ENCODE measurements at regions not wholly inside any gene's neighbourhood (a gene's known extent, or its start where the extent isn't known, plus 50 kb on each side); places are given as distances from the start of the nearest gene placed in this dataset.
A peak's percentile ranks its signal among the peaks of the same experiment; 100 is the strongest.
"Not testable (repeated sequence)": the region's sequence is repeated elsewhere in the genome, so short reads cannot be mapped to it uniquely, and the experiment has no call there.

DNA sequence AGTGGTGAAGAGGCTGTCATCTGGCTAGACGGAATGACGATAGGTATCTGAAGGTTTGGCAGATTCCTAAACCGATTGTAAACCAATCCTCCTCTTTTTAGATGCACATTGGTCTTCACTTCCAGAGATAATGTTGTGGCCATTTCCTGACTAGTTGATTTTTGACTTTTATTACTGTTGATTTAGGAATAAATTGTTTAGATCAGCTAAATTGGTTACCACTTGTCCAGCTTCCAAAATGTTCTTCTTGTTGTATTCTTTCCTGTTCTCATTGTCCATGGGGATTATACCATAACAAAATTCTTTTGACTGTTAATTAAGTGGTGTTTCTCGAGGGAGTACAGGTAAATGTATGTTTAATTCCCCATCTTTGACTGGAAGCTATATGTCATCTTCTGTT, 119.7 kb downstream of the MACROH2A1 start:
- DNase-seq, result no peak

DNA sequence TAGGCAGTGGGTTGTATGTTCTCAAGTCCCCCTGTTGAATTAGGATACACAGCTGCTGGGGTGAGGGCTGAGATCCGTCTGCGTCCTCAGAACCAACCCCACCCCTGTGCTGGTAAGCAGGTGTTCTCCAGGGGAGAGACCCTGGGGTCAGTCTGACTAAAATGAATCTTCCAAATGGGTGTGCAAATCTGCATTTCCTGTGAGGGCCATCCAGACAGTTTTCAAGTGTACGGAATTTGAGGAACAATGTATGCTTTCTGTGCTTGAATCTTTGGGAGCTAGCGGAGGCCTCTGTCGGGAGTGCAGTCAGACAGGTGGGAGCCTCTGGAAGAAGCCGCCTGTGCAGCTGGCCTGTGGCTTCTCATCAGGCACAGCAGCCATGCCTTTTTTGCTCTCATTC, 122.9 kb downstream of the MACROH2A1 start:
- no peak for DNase-seq

DNA sequence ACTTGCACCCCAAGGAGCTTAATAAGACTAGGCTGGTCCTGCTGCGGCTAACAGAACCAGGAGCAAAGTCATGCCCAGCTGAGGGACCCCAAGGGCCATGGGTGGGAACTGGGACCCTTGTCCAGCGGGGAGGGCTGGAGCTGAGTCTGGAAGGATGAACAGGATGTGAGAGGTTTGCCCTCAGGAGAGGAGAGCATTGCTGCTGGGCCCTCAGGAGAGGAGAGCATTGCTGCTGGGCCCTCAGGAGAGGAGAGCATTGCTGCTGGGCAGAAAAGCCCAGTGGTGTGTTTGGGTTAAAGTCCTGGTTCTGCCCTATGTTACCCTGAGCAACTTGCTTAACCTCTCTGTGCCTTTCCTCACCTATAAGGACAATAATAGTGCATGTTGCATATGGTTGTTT, 125.8 kb downstream of the MACROH2A1 start:
- DNase-seq, result no peak

DNA sequence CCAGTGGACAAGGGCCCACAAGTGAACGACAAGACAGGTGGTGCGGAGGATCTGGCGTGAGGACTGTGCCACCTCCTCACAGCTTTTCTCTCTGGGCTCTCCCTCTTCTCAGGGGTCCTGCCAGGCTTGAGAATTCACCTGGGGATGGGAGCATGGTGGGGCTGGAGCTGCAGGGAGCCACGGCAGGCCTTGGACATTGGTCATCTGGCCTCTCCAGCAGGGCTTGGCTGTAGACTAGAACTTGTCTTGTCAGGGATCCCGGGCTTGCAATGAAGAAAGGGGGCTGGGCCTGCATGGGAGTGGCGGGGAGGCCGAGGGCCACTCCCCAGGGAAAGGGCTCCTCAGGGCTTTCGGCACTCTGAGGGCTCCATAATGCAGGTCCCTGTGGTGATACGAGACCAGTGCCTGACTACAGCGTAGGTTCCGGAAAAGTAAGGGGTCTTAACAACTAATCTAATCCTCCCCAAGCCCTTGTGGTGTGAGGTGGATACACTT, 126.7 kb downstream of the MACROH2A1 start:
- DNase-seq, result peak; percentile 55

DNA sequence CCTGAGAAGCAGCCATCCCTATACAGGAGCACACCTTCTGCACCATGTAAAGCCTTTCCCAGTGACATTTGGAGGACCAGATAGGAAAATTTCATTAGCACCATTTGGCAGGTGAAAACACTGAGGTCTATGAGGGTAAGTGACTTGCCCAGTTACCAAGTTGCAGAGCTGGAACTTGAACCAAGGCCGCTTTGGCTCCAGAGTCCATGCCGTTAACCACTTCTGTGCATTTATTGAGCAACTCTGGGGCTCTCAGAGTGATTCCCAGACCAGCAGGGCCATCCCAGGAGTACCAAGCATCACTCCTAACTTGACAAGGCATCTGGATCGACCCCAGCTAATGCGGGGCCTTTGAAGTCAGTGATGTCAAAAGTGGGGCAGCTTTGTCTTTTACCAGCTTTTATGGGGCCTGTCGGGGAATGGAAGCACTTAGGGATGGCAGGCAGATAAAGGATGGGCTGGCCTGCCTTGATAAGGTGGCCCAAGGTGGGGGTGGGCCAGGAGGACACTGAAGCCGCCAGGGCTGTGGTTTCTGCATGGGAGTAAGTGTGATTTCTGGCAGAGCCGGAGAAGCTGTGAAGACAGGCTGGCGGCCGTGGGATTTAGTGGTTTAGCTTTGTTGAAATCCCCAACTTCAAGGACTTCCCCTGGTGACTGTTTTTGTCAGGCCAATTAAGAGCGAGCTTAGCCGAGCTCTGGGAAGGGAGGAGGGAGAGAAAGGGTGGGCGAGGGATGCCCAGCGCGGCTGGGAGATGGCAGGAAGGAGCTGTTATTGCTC, 127.3 kb downstream of the MACROH2A1 start:
- peak; percentile 87 for DNase-seq

DNA sequence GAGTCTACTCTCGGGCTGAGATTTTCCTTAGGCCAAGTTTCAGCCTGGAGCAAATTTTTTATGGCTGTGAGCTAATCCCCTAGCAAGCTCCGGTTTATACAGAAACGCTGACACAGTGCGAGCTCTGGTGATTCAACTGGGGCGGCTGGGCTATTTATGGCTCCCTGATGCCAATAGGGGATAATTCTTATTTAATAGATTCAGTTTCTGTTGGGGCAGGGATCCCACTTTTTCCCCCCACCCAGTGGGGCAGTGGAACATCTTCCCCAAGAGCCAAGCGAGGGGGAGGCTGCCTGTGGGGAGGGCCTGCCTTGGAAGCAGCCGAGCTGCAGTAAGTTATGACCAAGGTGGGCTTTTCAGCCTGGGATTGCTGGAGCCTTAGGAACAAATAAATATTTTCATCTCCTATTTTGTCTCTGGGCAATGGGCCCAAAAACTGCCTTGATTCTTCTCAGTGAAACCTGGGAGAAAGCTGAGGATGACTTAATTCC, 129.1 kb downstream of the MACROH2A1 start:
- peak; percentile 70 for DNase-seq

DNA sequence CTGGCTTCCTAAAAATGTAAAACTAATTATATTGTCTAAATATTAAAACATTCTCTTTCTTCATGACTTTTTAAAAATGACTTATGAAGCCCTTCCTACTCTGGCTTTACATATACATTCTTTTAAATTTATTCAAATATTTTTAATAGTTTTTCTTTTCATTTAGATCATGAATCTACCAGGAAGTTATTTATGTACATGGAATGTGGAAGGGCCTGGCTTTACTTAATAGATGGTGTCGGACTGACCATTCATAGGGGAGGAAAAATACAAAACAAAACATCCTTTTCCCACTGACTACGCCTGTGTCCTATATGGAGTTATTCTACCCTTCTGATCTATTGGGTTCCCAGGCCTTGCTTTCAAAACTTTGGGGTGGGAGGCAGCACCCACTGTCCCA, 129.8 kb downstream of the MACROH2A1 start:
- DNase-seq, result no peak

DNA sequence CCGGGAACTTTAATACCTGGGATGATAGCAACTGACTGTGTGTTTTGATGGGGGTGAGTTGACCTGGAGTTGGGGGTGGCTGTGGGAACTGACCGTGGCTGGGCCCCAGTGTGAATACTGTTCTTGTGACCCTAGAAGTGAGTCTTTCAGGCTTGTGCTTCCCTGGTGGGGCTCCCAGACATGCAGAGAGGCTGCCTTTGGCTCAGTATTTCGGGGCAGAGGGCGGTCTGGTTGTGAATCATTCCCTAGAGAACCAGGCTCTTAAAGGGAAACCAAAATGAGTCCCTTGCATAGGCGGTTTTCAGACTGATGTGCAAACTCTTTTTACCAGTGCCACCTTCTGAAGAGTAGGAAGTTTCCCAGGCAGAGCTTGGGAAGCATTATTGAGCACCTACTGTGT, 132.1 kb downstream of the MACROH2A1 start:
- DNase-seq, result peak; percentile 59

DNA sequence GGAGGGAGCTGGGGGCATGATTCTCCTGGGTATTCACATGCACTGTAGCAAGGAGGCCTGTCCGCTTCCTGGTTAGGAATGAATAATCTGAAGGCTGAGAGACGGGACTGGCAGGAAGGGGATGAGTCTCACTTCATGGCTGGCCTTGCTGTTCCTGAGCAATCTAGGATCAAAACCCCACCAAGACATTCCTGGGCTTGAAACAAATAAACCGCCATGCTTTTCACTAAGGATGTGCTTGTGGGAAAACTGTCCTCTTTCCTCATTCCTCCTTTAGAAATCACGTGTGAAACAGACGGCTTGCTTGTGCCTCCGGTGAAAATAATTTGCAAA, 132.8 kb downstream of the MACROH2A1 start:
- peak; percentile 75 for DNase-seq

DNA sequence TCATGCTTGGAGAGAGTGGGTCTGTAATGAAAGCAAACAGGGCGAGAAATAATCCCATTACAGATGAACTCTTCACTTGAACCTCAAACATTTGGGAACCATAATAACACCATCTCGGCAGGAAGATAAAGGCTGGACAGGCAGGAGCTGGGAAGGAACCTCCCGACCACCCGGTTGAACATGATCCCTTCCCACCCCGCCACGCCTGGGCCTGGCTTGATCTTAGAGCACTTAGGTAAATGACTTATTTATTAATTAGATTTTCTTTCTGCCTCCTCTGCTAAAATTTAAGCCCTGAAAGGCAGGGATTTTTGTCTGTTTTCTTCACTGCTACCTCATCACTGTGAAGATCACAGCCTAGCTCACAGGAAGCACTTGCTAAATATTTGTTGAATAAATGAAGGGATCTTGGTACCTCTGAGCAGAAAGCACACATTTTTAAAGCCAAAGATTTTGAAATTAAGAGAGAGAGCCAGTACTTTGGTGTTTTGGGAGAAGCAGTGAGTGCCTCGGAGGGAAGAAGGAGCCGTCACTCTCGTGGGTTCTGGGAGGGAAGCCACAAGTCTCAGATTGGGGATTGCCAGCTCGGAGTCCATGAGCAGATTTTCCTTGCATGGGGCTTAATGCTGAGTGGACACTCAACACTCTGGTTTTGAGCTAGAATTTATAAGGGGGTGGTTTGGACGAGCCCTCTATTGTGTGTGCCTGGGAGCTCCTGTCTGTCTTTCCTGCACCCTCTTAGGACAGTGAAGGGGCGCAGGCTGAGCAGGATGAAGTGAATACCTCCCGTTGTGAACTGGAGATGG, 133.3 kb downstream of the MACROH2A1 start:
- DNase-seq, result peak; percentile 96

DNA sequence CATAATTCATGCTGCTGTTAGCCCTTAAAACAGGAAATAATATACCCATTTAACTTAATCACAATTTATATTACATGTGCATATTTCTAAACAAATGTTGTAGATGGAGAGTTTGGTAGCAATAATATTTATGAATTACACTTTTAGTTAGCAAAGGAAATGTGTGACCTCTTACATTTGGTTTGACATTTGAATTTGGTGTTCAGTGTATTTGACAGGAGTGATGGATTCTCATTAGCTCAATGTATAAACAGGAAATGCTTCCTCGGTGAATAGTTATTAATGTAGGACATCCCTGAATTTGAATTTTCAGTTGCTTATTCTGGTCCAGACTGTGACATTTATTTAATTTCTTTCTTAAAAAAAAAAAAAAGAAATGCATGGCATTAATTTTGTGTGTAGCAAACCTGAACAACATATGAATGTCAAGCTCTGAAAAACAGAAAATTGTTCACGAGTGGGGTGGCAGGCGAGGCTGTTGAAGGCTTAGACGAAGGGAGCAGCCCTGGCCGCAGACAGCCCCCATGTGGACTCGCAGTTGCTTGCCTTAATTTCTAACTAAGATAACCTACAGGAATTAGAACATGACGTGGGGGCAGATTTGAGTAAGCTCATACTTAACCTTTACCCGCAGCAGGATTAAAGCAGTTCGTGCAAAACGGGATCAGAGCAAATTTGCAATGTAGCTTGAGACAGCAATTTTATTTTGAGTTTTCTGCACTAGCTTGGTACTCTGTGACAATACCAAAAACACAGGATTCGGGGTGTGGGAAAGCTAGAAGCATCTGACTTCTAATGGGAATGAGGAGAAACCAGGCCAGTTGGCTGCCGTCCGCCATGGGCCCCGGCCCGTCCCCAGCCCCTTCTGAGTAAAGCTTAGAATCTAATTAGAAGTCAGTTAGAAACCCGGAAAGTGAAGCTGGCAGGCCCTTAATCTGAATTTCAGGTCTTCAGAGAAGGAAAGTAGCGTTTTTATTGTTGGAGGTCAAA, 134.3 kb downstream of the MACROH2A1 start:
- DNase-seq, result peak; percentile 92

DNA sequence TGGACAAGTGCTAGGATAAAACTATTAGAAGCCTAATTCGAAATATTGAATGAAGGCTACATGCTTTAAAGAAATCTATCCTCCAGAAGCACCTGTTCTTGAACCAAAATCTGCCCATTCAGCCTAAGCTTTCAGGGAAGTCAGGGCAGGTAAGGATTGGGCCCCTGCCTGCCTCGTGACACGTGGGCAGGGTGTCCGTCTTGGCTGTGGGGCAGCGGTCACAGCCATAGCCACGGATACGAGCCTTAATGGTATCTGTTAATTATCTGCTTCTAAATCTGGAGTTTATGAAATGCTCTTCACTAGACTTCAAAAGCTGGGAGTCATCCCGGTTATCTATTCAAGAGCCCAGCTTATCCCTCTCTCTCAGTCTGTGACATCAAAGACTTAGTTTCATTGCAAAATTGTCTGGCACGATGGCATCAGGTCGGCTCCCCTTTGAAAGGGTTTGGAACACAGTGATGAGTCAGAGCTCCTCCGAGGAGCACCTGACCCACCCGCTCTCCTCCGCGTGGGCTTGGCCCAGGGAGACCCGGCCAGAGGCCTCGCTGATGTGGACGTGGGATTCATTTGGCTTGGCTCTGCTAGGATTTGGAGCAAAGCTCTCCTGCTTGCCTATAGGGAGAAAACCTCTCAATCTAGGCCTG, 135.9 kb downstream of the MACROH2A1 start:
- peak; percentile 25 for DNase-seq

DNA sequence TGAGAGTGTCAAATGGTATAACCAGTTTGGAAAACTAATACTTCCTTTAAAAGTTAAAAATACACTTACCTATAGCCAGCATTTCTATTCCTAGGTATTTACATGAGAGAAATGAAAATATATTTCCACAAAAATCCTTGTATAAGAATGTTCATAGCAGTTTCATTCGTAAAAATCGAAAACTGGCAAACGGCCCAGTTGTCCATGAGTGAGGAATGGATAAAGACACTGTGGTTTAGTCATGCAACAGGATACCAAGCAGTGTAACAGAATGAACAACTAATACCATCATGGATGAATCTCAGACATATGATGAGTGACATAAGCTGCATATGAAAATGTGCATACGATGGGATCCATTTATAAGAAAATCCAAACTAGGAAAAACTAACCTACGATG, 136.7 kb downstream of the MACROH2A1 start:
- no peak for DNase-seq

DNA sequence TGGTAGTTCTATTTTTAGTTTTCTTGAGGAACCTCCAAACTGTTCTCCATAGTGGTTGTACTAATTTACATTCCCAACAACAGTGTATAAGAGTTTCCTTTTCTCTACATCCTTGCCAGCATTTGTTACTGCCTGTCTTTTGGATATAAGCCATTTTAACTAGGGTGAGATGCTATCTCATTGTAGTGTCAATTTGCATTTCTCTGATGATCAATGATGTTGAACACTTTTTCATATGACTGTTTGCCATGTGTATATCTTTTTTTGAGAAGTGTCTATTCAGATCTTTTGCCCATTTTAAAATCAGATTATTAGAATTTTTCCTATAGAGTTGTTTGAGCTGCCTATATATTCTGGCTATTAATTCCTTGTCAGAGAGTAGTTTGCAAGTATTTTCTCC, 138.9 kb downstream of the MACROH2A1 start:
- DNase-seq, result not testable (repeated sequence)

DNA sequence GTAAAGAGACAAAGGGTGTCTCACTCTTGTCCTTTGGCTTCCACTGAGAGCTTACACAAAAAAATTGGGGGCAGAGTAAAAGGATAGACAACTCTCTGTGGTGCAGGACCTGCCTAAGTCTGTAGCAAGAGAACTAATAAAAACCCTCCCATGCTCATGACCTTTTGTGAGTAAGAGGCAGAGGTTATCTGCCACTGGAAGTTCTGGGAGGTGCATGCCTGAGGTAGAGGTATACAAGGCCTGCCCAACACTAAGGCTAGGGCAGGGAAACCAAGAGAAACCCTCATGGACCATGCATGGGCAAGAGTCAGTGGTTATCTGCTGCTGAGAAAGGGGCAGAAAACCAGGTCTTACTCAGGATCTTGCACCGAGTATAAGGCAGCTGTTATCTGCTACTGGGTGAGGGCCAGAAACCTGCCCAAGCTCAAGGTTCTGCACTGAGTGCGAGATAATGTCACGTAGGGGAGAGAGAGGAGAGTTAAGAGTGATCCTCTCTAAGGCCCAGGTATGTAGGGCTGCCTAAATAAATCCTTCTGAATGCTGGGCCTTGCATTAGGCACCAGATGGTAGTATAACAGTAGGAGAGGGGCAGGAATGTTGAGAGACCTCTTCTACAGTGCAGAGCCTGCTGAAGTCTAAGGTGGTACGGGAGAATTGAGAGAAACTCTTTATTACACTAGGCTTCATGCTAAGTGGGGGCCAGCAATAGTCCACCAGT, 143.4 kb downstream of the MACROH2A1 start:
- peak; percentile 63 for DNase-seq

DNA sequence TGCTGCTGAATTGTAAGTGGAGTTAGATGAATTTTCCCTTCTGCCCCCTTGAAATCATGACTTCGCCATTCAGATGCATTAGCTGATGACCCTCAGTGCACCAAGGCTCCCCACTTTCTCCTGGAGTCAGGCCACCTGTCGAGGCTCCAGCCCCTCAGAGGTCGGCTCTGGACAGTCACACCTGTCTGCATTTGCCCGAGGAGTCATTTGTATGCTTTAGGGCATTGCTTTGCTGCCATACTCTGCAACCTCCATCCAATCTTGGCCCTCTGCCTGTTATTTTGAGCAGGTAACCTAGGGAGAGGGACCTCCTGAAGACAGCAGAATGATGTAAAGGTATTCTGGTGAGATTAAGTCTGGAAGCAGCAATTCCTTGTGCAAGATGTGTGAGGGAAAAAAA, 144.8 kb downstream of the MACROH2A1 start:
- DNase-seq, result no peak

DNA sequence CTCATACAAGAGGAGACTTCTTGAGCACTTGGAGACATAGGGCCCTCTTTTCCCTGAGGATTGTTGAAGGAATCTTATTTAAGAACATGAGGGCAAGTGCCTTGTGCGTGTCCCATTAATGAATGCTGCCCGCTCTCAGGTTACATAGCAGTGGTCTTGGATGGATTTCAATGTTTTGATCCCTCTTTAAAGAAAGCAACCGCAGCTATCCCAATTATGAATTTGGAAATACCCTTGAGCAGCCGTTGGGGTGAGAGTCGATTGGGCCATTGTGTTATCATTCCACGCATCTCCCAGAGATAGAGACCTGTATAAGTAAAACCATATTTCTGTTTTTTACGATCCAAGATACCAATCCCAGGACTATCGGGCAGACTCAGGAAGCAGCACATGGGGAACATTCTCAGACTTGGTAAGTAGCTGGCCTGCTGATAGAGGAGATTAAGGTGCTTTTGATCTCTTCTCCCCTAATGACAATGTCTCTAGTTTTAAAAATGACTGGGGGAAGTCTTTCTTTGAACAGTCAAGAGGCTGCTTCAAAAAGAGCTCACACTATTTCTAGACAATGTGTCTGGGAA, 145.3 kb downstream of the MACROH2A1 start:
- DNase-seq, result no peak

DNA sequence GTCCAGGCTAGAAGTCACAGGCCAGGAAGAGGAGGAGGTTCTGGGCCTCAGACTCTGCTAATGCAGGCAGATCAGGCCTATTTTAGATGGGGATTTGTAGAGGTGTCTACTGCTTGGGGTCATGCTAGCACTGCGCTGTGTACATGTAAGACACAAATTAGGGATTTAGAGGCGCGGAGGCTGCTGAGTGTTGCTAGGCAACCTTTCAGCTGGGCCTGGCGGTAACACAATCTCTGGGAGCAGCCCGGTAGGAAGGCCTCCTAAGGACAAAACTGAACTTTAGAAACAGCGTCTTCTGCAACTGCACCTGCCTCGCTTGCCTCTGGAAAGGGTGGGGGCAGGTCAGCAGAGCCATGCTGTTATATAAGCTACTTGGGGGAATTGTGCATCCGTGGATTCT, 147.9 kb downstream of the MACROH2A1 start:
- DNase-seq, result peak; percentile 89

DNA sequence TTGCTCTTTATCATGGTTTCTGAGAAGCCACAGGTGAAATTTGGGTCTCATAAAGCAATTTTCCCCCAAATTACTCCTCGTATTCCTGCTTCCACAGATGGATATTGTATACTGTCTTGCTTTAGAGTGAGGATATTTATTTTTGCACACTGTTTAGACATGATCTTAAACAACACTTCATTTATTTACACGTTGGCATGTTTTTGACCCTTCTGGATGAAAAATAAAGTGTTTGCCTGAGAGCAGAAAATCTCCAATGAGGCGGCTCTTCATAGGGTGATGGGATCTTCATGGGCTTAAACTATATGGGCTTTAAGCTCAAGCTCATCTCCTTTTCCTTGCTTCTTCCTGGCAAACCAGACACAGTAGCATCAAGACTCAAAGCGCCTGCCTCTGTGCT, 148.4 kb downstream of the MACROH2A1 start:
- DNase-seq, result no peak

DNA sequence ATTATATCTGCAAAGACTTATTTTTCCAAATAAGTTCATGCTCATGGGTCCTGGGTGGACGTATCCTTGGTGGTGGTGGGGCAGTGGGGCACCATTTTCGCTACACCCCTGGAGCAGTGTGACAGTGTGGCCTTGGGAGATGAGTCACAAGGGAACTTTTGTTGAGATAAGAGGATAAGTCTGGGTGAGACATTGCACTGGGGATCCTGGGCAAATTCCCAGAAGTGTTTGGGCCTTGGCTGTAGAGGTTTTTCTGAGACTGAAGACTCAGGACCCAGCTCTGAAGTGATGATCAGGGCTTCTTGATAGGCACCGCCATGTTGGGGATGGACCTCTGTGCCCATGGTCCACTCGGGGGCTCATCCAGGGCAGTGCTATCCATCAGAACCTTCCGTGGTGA, 149.4 kb downstream of the MACROH2A1 start:
- DNase-seq, result no peak

DNA sequence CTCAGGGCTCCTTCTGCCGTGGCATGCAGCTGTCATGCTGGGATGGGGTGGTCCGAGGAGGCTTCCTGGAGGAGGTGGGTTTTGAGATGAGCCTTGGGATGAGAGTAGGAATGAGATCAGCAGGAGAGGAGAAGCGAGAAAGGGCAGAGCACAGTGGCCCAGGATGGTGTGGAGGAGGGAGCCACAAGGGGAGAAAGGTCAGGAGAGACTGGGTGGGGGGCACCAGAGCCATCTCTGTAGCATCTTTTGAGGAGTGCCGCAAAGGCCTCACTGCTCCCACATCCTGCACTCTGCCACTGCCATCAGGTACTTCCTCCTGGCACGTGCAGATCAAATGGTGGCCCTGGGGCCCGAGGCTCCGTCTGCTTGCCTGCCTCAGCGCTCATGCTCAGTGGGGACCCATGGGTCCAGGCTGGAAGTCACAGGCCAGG, 150.2 kb downstream of the MACROH2A1 start:
- no peak for DNase-seq
